HEK293T (cell line): ENCODE measurements at regions not wholly inside any gene's neighbourhood (a gene's known extent, or its start where the extent isn't known, plus 50 kb on each side); places are given as distances from the start of the nearest gene placed in this dataset.
"Not testable (repeated sequence)": the region's sequence is repeated elsewhere in the genome, so short reads cannot be mapped to it uniquely, and the experiment has no call there.

ENCODE experiments used
- CTCF ChIA-PET: fragments of 350-600 bp; formaldehyde crosslinking; extraction: SDS; loops from one replicate; lab custom pipeline; 2021; ENCODE audit warnings: antibody characterized with exemption, inconsistent platforms; lab: Yijun Ruan, JAX
- POLR2A ChIA-PET: fragments of 350-600 bp; formaldehyde crosslinking; extraction: SDS; loops from one replicate; lab custom pipeline; 2020; ENCODE audit warnings: antibody characterized with exemption, inconsistent platforms; lab: Yijun Ruan, JAX
- DNase-seq: peaks from one replicate; pipeline ENCODE4 v3.0.0; 2012; ENCODE audit warnings: mixed read lengths; ENCODE audit errors: extremely low spot score
- ARNT ChIP-seq: fragments of 450-650 bp; IDR thresholded peaks from 2 replicates; pipeline ENCODE4 v1.6.1; 2017; ENCODE audit warnings: mild to moderate bottlenecking
- BHLHE40 ChIP-seq: fragments of 450-650 bp; IDR thresholded peaks from 2 replicates; pipeline ENCODE4 v1.6.1; 2016; ENCODE audit warnings: mild to moderate bottlenecking, moderate library complexity, borderline replicate concordance
- CTBP1 ChIP-seq: fragments of 450-650 bp; IDR thresholded peaks from 2 replicates; pipeline ENCODE4 v1.6.1; 2016; ENCODE audit warnings: borderline replicate concordance
- ELF4 ChIP-seq: fragments of 450-650 bp; IDR thresholded peaks from 2 replicates; pipeline ENCODE4 v1.6.1; 2017; ENCODE audit warnings: antibody characterized with exemption
- FOXA1 ChIP-seq: fragments of 450-650 bp; IDR thresholded peaks from 2 replicates; pipeline ENCODE4 v1.6.1; 2016; ENCODE audit warnings: mild to moderate bottlenecking
- FOXK2 ChIP-seq: fragments of 450-650 bp; IDR thresholded peaks from 2 replicates; pipeline ENCODE4 v1.6.1; 2016; ENCODE audit warnings: mild to moderate bottlenecking
- FOXM1 ChIP-seq: fragments of 450-650 bp; IDR thresholded peaks from 2 replicates; pipeline ENCODE4 v1.6.1; 2017; ENCODE audit warnings: mild to moderate bottlenecking, borderline replicate concordance
- HDGF ChIP-seq: fragments of 450-650 bp; IDR thresholded peaks from 2 replicates; pipeline ENCODE4 v1.6.1; 2017; ENCODE audit warnings: antibody characterized with exemption, borderline replicate concordance
- L3MBTL2 ChIP-seq: fragments of 450-650 bp; conservative IDR thresholded peaks from 2 replicates; pipeline ENCODE4 v1.6.1; 2016; ENCODE audit warnings: mild to moderate bottlenecking
- LEF1 ChIP-seq: fragments of 450-650 bp; IDR thresholded peaks from 2 replicates; pipeline ENCODE4 v1.6.1; 2017; ENCODE audit warnings: mild to moderate bottlenecking, borderline replicate concordance
- NFRKB ChIP-seq: fragments of 450-650 bp; IDR thresholded peaks from 2 replicates; pipeline ENCODE4 v1.6.1; 2016; ENCODE audit warnings: mild to moderate bottlenecking, moderate library complexity
- PKNOX1 ChIP-seq: fragments of 450-650 bp; IDR thresholded peaks from 2 replicates; pipeline ENCODE4 v1.6.1; 2016
- SP1 ChIP-seq: fragments of 450-650 bp; IDR thresholded peaks from 2 replicates; pipeline ENCODE4 v1.6.1; 2017
- SUZ12 ChIP-seq: fragments of 450-650 bp; IDR thresholded peaks from 2 replicates; pipeline ENCODE4 v1.6.1; 2016; ENCODE audit warnings: mild to moderate bottlenecking
- TARDBP ChIP-seq: fragments of 450-650 bp; IDR thresholded peaks from 2 replicates; pipeline ENCODE4 v1.6.1; 2016
- ZNF384 ChIP-seq: fragments of 450-650 bp; IDR thresholded peaks from 2 replicates; pipeline ENCODE4 v1.6.1; 2016

- DNase-seq, result no peak
- CTCF ChIA-PET, result no interaction called here
- no peak for TF ChIP-seq FOXM1
- TF ChIP-seq L3MBTL2, result no peak
- TF ChIP-seq LEF1, result no peak
- TF ChIP-seq NFRKB, result no peak
- no peak for TF ChIP-seq FOXA1
- no peak for TF ChIP-seq FOXK2
- POLR2A ChIA-PET, result no interaction called here
Measured at GRCh38 chr4:23423540-23423939, 466.3 kb downstream of the PPARGC1A start.

- ChIA-PET CTCF (no interaction called here), POLR2A (no interaction called here)
- TF ChIP-seq ARNT, result no peak
- TF ChIP-seq FOXK2, result no peak
- no peak for TF ChIP-seq SP1
- TF ChIP-seq TARDBP, result no peak
- TF ChIP-seq ZNF384, result no peak
- TF ChIP-seq BHLHE40, result no peak
- TF ChIP-seq HDGF, result no peak
- no peak for TF ChIP-seq FOXM1
- TF ChIP-seq ELF4, result no peak
- TF ChIP-seq CTBP1, result no peak
- no peak for TF ChIP-seq SUZ12
- no peak for TF ChIP-seq PKNOX1
- TF ChIP-seq L3MBTL2, result no peak
- DNase-seq, result no peak
Measured at GRCh38 chr4:23422878-23423277, 467.0 kb downstream of the PPARGC1A start.

- no peak for DNase-seq
- no peak for TF ChIP-seq ARNT
- POLR2A ChIA-PET, result no interaction called here
- CTCF ChIA-PET, result no interaction called here
Measured at GRCh38 chr4:23413631-23414030, 476.2 kb downstream of the PPARGC1A start.

- TF ChIP-seq BHLHE40 (no peak), L3MBTL2 (no peak), FOXA1 (no peak), CTBP1 (no peak), FOXK2 (no peak), ARNT (no peak), SUZ12 (no peak), ZNF384 (no peak), TARDBP (no peak), LEF1 (no peak), ELF4 (no peak), SP1 (no peak), FOXM1 (no peak), HDGF (no peak), PKNOX1 (no peak), NFRKB (no peak)
- POLR2A ChIA-PET, result no interaction called here
- CTCF ChIA-PET, result no interaction called here
- DNase-seq, result no peak
Measured at GRCh38 chr4:23412701-23413100, 477.1 kb downstream of the PPARGC1A start.

- DNase-seq, CTCF ChIA-PET, POLR2A ChIA-PET: not testable (repeated sequence)
Measured at GRCh38 chr4:23408913-23409312, 480.9 kb downstream of the PPARGC1A start.

GRCh38 chr4:23401572-23401971 is 488.3 kb downstream of the PPARGC1A start:
- no peak for TF ChIP-seq ELF4
- TF ChIP-seq FOXM1, result no peak
- TF ChIP-seq BHLHE40, result no peak
- TF ChIP-seq NFRKB, result no peak
- TF ChIP-seq FOXA1, result no peak
- TF ChIP-seq TARDBP, result no peak
- no peak for TF ChIP-seq HDGF
- TF ChIP-seq LEF1, result no peak
- TF ChIP-seq SP1, result no peak
- TF ChIP-seq L3MBTL2, result no peak
- TF ChIP-seq ARNT, result no peak
- no peak for TF ChIP-seq PKNOX1
- no peak for DNase-seq
- POLR2A ChIA-PET, result no interaction called here
- CTCF ChIA-PET, result no interaction called here

- DNase-seq, result no peak
- CTCF ChIA-PET, result no interaction called here
- TF ChIP-seq PKNOX1, result no peak
- POLR2A ChIA-PET, result no interaction called here
Measured at GRCh38 chr4:23392860-23393458, 496.9 kb downstream of the PPARGC1A start.
